Posterior vena cava (tissue), 2 donors: ENCODE measurements at regions not wholly inside any gene's neighbourhood (a gene's known extent, or its start where the extent isn't known, plus 50 kb on each side); places are given as distances from the start of the nearest gene placed in this dataset.
"Not testable (repeated sequence)": the region's sequence is repeated elsewhere in the genome, so short reads cannot be mapped to it uniquely, and the experiment has no call there.

Experiments
- DNase-seq: peaks from one replicate; pipeline ENCODE4 v3.0.0-alpha.2; 2020; ENCODE audit warnings: low spot score
- intact Hi-C, 2 donors: fragments of 100-400 bp; cut with DNase I; formaldehyde crosslinking; loops; one replicate each; pipeline versions ENCODE4 v1.14.1 to v1.14.2; 2022 to 2023
- donor health status: DM: yes; HTN: yes; CAD: no.
- donor health status: DM: yes; HTN: yes; CAD: no.

GRCh38 chr18:34514238-34514637, 195.9 kb upstream of the DTNA start:
- DNase-seq: no peak
- intact Hi-C loops: no loop called here

- DNase-seq: no peak
- intact Hi-C loops: no loop called here
Measured at GRCh38 chr18:34514957-34515356, 195.1 kb upstream of the DTNA start.

- intact Hi-C loops: not testable (repeated sequence)
Measured at GRCh38 chr18:34516355-34516754, 193.7 kb upstream of the DTNA start.

GRCh38 chr18:34516996-34517395, 193.1 kb upstream of the DTNA start:
- intact Hi-C loops: not testable (repeated sequence)

More at GRCh38 chr18:34516355-34516754, 193.7 kb upstream of the DTNA start:
- not testable (repeated sequence) for DNase-seq

GRCh38 chr18:34521040-34521439, 189.1 kb upstream of the DTNA start:
- DNase-seq: no peak
- intact Hi-C loops: no loop called here

More at GRCh38 chr18:34516996-34517395, 193.1 kb upstream of the DTNA start:
- not testable (repeated sequence) for DNase-seq

GRCh38 chr18:34522603-34523002, 187.5 kb upstream of the DTNA start:
- intact Hi-C loops: no loop called here
- DNase-seq: peak; percentile 59

- no peak for DNase-seq
- intact Hi-C loops: no loop called here
Measured at GRCh38 chr18:34525244-34525643, 184.9 kb upstream of the DTNA start.

- intact Hi-C loops: no loop called here
- DNase-seq: no peak
Measured at GRCh38 chr18:34528177-34528576, 181.9 kb upstream of the DTNA start.

- no peak for DNase-seq
- intact Hi-C loops: no loop called here
Measured at GRCh38 chr18:34529358-34530335, 180.5 kb upstream of the DTNA start.

- DNase-seq: no peak
- intact Hi-C loops: no loop called here
Measured at GRCh38 chr18:34531110-34531509, 179.0 kb upstream of the DTNA start.

- intact Hi-C loops, DNase-seq: not testable (repeated sequence)
Measured at GRCh38 chr18:34534642-34535041, 175.5 kb upstream of the DTNA start.

GRCh38 chr18:34540897-34541296, 169.2 kb upstream of the DTNA start:
- intact Hi-C loops: no loop called here
- DNase-seq: no peak

GRCh38 chr18:34542625-34543024, 167.5 kb upstream of the DTNA start:
- DNase-seq: no peak
- intact Hi-C loops: no loop called here

- intact Hi-C loops: no loop called here
Measured at GRCh38 chr18:34543356-34543755, 166.7 kb upstream of the DTNA start.

GRCh38 chr18:34543945-34544344, 166.2 kb upstream of the DTNA start:
- intact Hi-C loops: no loop called here
- DNase-seq: no peak

More at GRCh38 chr18:34543356-34543755, 166.7 kb upstream of the DTNA start:
- no peak for DNase-seq

GRCh38 chr18:34544930-34545329, 165.2 kb upstream of the DTNA start:
- DNase-seq: no peak
- intact Hi-C loops: no loop called here

GRCh38 chr18:34548120-34548972, 161.8 kb upstream of the DTNA start:
- intact Hi-C loops: no loop called here

GRCh38 chr18:34548973-34549294, 161.2 kb upstream of the DTNA start:
- intact Hi-C loops: no loop called here
- DNase-seq: no peak

More at GRCh38 chr18:34548120-34548972, 161.8 kb upstream of the DTNA start:
- no peak for DNase-seq

GRCh38 chr18:34549367-34549766, 160.7 kb upstream of the DTNA start:
- intact Hi-C loops: no loop called here
- no peak for DNase-seq

GRCh38 chr18:34550156-34550555, 159.9 kb upstream of the DTNA start:
- intact Hi-C loops: no loop called here
- DNase-seq: no peak
